ENCODE measurements at regions not wholly inside any gene's neighbourhood (a gene's known extent, or its start where the extent isn't known, plus 50 kb on each side); places are given as distances from the start of the nearest gene placed in this dataset.
"Not testable (repeated sequence)": the region's sequence is repeated elsewhere in the genome, so short reads cannot be mapped to it uniquely, and the experiment has no call there.

GRCh38 chr13:71304861-71305260 is 562.1 kb downstream of the DACH1 start:
- in situ Hi-C loops (cut with MboI; ENCODE audit: low sequenced_read_pairs), result no loop called here

GRCh38 chr13:71303144-71303543 is 563.9 kb downstream of the DACH1 start:
- in situ Hi-C loops (cut with MboI; ENCODE audit: low sequenced_read_pairs), result no loop called here

- in situ Hi-C loops (cut with MboI; ENCODE audit: low sequenced_read_pairs), result no loop called here
Observed at GRCh38 chr13:71300602-71301001, 566.4 kb downstream of the DACH1 start.

- in situ Hi-C loops (cut with MboI; ENCODE audit: low sequenced_read_pairs), result no loop called here
Observed at GRCh38 chr13:71291842-71292146, 575.2 kb downstream of the DACH1 start.

GRCh38 chr13:71290963-71291841 is 575.8 kb downstream of the DACH1 start:
- in situ Hi-C loops (cut with MboI; ENCODE audit: low sequenced_read_pairs), result no loop called here

- in situ Hi-C loops (cut with MboI; ENCODE audit: low sequenced_read_pairs), result not testable (repeated sequence)
Observed at GRCh38 chr13:71289980-71290379, 577.0 kb downstream of the DACH1 start.

- in situ Hi-C loops (cut with MboI; ENCODE audit: low sequenced_read_pairs), result no loop called here
Observed at GRCh38 chr13:71285700-71286099, 581.3 kb downstream of the DACH1 start.

GRCh38 chr13:71278512-71278911 is 588.5 kb downstream of the DACH1 start:
- in situ Hi-C loops (cut with MboI; ENCODE audit: low sequenced_read_pairs), result no loop called here

GRCh38 chr13:71274923-71275608 is 591.9 kb downstream of the DACH1 start:
- in situ Hi-C loops (cut with MboI; ENCODE audit: low sequenced_read_pairs), result no loop called here

- in situ Hi-C loops (cut with MboI; ENCODE audit: low sequenced_read_pairs), result no loop called here
Observed at GRCh38 chr13:71261256-71261655, 605.7 kb downstream of the DACH1 start.

GRCh38 chr13:71260246-71260645 is 606.8 kb downstream of the DACH1 start:
- in situ Hi-C loops (cut with MboI; ENCODE audit: low sequenced_read_pairs), result no loop called here

GRCh38 chr13:71255633-71256032 is 611.4 kb downstream of the DACH1 start:
- in situ Hi-C loops (cut with MboI; ENCODE audit: low sequenced_read_pairs), result no loop called here

- in situ Hi-C loops (cut with MboI; ENCODE audit: low sequenced_read_pairs), result no loop called here
Observed at GRCh38 chr13:71254384-71254783, 612.6 kb downstream of the DACH1 start.

- in situ Hi-C loops (cut with MboI; ENCODE audit: low sequenced_read_pairs), result no loop called here
Observed at GRCh38 chr13:71252184-71252704, 614.8 kb downstream of the DACH1 start.

GRCh38 chr13:71251292-71251951 is 615.6 kb downstream of the DACH1 start:
- in situ Hi-C loops (cut with MboI; ENCODE audit: low sequenced_read_pairs), result no loop called here

GRCh38 chr13:71249011-71249410 is 618.0 kb downstream of the DACH1 start:
- in situ Hi-C loops (cut with MboI; ENCODE audit: low sequenced_read_pairs), result no loop called here

GRCh38 chr13:71244161-71244560 is 622.8 kb downstream of the DACH1 start:
- in situ Hi-C loops (cut with MboI; ENCODE audit: low sequenced_read_pairs), result no loop called here

GRCh38 chr13:71242201-71242600 is 624.8 kb downstream of the DACH1 start:
- in situ Hi-C loops (cut with MboI; ENCODE audit: low sequenced_read_pairs), result no loop called here

- in situ Hi-C loops (cut with MboI; ENCODE audit: low sequenced_read_pairs), result no loop called here
Observed at GRCh38 chr13:71240911-71241310, 626.1 kb downstream of the DACH1 start.

- in situ Hi-C loops (cut with MboI; ENCODE audit: low sequenced_read_pairs), result no loop called here
Observed at GRCh38 chr13:71237332-71237731, 629.7 kb downstream of the DACH1 start.

- in situ Hi-C loops (cut with MboI; ENCODE audit: low sequenced_read_pairs), result no loop called here
Observed at GRCh38 chr13:71219698-71220415, 647.1 kb downstream of the DACH1 start.

All from HL-60/S4 treated with retinoic acid at 250 ng/mL for 4 days and 3 days (cell line).